ENCODE measurements at regions not wholly inside any gene's neighbourhood (a gene's known extent, or its start where the extent isn't known, plus 50 kb on each side); places are given as distances from the start of the nearest gene placed in this dataset.

DNA sequence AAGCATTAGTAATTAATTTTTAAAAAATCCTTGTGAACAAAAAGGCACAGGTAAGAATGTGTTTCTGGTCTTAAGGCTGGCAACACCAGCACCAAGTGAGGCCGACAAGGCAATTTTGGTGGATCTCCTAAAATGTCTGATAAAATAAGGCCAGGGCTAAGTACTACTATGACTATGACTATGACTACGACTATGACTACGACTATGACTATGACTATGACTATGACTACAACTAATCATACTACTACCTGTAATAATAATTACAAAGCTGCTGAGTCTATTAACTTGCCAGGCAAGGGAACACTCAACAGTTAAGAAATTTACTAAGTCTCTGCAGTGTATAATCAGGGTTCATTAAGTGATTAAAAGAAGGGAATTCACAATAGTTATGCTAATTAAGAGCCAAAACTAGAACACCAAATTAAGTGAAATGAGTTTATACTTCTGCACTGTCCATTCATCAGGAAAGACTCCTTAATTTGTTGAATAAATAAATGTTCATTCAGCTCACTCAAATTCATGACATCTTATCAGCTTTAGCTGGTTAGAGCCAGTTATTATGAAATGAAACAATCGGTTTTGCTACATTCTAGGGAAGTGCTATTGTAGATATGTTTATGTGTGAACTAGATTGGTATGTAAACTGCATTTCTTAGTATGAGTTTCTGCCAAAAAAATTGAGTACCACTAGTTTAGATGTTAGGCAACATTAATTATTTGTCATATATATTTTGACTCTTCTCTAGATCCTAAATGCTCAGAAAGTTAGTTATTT, 1626.2 kb upstream of the PCDH20 start:
- Histone ChIP-seq H4K20me1 (ENCODE audit: insufficient read depth, low read length) (no peaks in the 10 kb centered on the region), H3K36me3 (ENCODE audit: insufficient read depth, low read length) (no peaks in the 10 kb centered on the region), H2AFZ (ENCODE audit: low read length) (no peak overlapping the region), H3K4me1 (ENCODE audit: insufficient read depth, low read length) (no peaks in the 10 kb centered on the region), H3K27ac (ENCODE audit: low read depth, low read length) (no peak overlapping the region), H3K4me2 (ENCODE audit: insufficient read depth, low read length) (no peak overlapping the region), H3K4me3 (ENCODE audit: insufficient read depth, low read length) (no peak overlapping the region), H3K27me3 (ENCODE audit: insufficient read depth, low read length) (no peaks in the 10 kb centered on the region), H3K79me2 (ENCODE audit: insufficient read depth, low read length) (no peaks in the 10 kb centered on the region), H3K9me3 (ENCODE audit: low read depth, low read length) (no peaks in the 10 kb centered on the region)
- no peak for TF ChIP-seq CTCF (IDR thresholded peaks at IDR 0.05; ENCODE audit: extremely low read depth, low read depth, low read length)
- no peak for DNase-seq (ENCODE audit: insufficient read length, low spot score, missing footprints)

GRCh38 chr13:63026285-63026797, 1610.7 kb upstream of the PCDH20 start:
- Histone ChIP-seq H3K27ac (ENCODE audit: low read depth, low read length) (no peak overlapping the region), H3K79me2 (ENCODE audit: insufficient read depth, low read length) (no peaks in the 10 kb centered on the region), H3K36me3 (ENCODE audit: insufficient read depth, low read length) (no peaks in the 10 kb centered on the region), H2AFZ (ENCODE audit: low read length) (no peak overlapping the region), H3K4me1 (ENCODE audit: insufficient read depth, low read length) (no peaks in the 10 kb centered on the region), H3K27me3 (ENCODE audit: insufficient read depth, low read length) (no peaks in the 10 kb centered on the region), H3K4me3 (ENCODE audit: insufficient read depth, low read length) (no peak overlapping the region), H3K4me2 (ENCODE audit: insufficient read depth, low read length) (no peak overlapping the region), H4K20me1 (ENCODE audit: insufficient read depth, low read length) (no peaks in the 10 kb centered on the region), H3K9me3 (ENCODE audit: low read depth, low read length) (no peaks in the 10 kb centered on the region)
- no peak for DNase-seq (ENCODE audit: insufficient read length, low spot score, missing footprints)
- TF ChIP-seq CTCF (IDR thresholded peaks at IDR 0.05; ENCODE audit: extremely low read depth, low read depth, low read length) = no peak

DNA sequence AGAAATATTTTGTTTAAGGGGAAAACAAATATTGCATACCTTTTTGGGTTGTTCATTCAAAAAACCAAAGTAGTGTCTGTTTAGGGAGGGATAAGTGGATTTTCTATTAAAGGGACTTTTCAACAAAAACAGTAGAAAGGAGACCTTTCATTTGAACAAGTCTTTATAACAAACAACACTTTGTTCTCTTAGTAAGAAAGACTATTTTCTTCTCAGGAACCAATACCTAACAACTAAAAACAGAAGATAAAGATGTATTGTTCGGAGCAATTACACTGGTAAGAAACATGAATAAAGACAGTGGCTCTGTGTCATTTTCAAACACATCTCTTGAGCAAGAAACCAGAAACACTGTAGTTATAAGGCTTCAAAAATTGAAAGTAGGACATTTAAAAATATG, 1610.1 kb upstream of the PCDH20 start:
- Histone ChIP-seq H3K79me2 (ENCODE audit: insufficient read depth, low read length) (no peaks in the 10 kb centered on the region), H3K4me1 (ENCODE audit: insufficient read depth, low read length) (no peaks in the 10 kb centered on the region), H4K20me1 (ENCODE audit: insufficient read depth, low read length) (no peaks in the 10 kb centered on the region), H2AFZ (ENCODE audit: low read length) (no peak overlapping the region), H3K4me3 (ENCODE audit: insufficient read depth, low read length) (no peak overlapping the region), H3K36me3 (ENCODE audit: insufficient read depth, low read length) (no peaks in the 10 kb centered on the region), H3K4me2 (ENCODE audit: insufficient read depth, low read length) (no peak overlapping the region), H3K9me3 (ENCODE audit: low read depth, low read length) (no peaks in the 10 kb centered on the region), H3K27me3 (ENCODE audit: insufficient read depth, low read length) (no peaks in the 10 kb centered on the region), H3K27ac (ENCODE audit: low read depth, low read length) (no peak overlapping the region)
- TF ChIP-seq CTCF (IDR thresholded peaks at IDR 0.05; ENCODE audit: extremely low read depth, low read depth, low read length) = no peak
- no peak for DNase-seq (ENCODE audit: insufficient read length, low spot score, missing footprints)

GRCh38 chr13:63024458-63024857, 1608.8 kb upstream of the PCDH20 start:
- Histone ChIP-seq H2AFZ (ENCODE audit: low read length) (no peak overlapping the region), H3K4me2 (ENCODE audit: insufficient read depth, low read length) (no peak overlapping the region), H3K36me3 (ENCODE audit: insufficient read depth, low read length) (no peaks in the 10 kb centered on the region), H4K20me1 (ENCODE audit: insufficient read depth, low read length) (no peaks in the 10 kb centered on the region), H3K79me2 (ENCODE audit: insufficient read depth, low read length) (no peaks in the 10 kb centered on the region), H3K4me3 (ENCODE audit: insufficient read depth, low read length) (no peak overlapping the region), H3K9me3 (ENCODE audit: low read depth, low read length) (no peaks in the 10 kb centered on the region), H3K27ac (ENCODE audit: low read depth, low read length) (no peak overlapping the region), H3K4me1 (ENCODE audit: insufficient read depth, low read length) (no peaks in the 10 kb centered on the region), H3K27me3 (ENCODE audit: insufficient read depth, low read length) (no peaks in the 10 kb centered on the region)
- DNase-seq (ENCODE audit: insufficient read length, low spot score, missing footprints) = no peak
- no peak for TF ChIP-seq CTCF (IDR thresholded peaks at IDR 0.05; ENCODE audit: extremely low read depth, low read depth, low read length)

Measured in osteoblast (primary cell).